Right cardiac atrium (tissue), 5 donors: ENCODE measurements at regions not wholly inside any gene's neighbourhood (a gene's known extent, or its start where the extent isn't known, plus 50 kb on each side); places are given as distances from the start of the nearest gene placed in this dataset.

ENCODE experiments used
- ATAC-seq, 2 donors: fragments of 200-7000 bp; cut with Tn5 transposase; one replicate each; pipeline versions ENCODE4 v1.8.0 to v1.9.1; 2020; ENCODE audit warnings: moderate library complexity in 2 of 2, mild to moderate bottlenecking in 1 of 2
- DNase-seq, 3 donors: peaks; one replicate each; pipeline ENCODE4 v3.0.0-alpha.2; 2020
- H3K27ac ChIP-seq: one replicate; pipeline ENCODE4 v1.5.1; 2013; ENCODE audit warnings: mild to moderate bottlenecking, low read length, control low read depth, moderate library complexity
- H3K27me3 ChIP-seq: one replicate; pipeline ENCODE4 v1.6.1; 2013; ENCODE audit not compliant: control insufficient read depth, insufficient read depth
- H3K4me1 ChIP-seq: one replicate; pipeline ENCODE4 v1.6.1; 2013; ENCODE audit warnings: low read length; ENCODE audit not compliant: control insufficient read depth, insufficient read depth
- H3K4me3 ChIP-seq: one replicate; pipeline ENCODE4 v1.5.1; 2013; ENCODE audit warnings: low read length, control low read depth
- H3K9me3 ChIP-seq: one replicate; pipeline ENCODE4 v1.6.1; 2013; ENCODE audit warnings: low read length; ENCODE audit not compliant: control insufficient read depth
- WGBS: extraction: QIAGEN DNeasy Blood & Tissue Kit; methylation state at CpG from one replicate; pipeline ENCODE4 v1.1.7; 2013; 5-methylcytosine and 5-hydroxymethylcytosine counted together
- intact Hi-C, 4 donors: fragments of 100-400 bp; cut with DNase I; formaldehyde crosslinking; loops; one replicate each; pipeline versions ENCODE4 v1.11.0 to v1.14.0; 2022 to 2023
- donor health status: healthy with polysubstance abuse.
- donor health status: DM: no; HTN: yes; CAD: no.
- donor health status: DM: no; HTN: no; CAD: no.
- donor health status: DM: no; HTN: yes; CAD: no; lungs with severe emphysema.
- donor health status: DM: yes; HTN: yes; CAD: no.

DNA sequence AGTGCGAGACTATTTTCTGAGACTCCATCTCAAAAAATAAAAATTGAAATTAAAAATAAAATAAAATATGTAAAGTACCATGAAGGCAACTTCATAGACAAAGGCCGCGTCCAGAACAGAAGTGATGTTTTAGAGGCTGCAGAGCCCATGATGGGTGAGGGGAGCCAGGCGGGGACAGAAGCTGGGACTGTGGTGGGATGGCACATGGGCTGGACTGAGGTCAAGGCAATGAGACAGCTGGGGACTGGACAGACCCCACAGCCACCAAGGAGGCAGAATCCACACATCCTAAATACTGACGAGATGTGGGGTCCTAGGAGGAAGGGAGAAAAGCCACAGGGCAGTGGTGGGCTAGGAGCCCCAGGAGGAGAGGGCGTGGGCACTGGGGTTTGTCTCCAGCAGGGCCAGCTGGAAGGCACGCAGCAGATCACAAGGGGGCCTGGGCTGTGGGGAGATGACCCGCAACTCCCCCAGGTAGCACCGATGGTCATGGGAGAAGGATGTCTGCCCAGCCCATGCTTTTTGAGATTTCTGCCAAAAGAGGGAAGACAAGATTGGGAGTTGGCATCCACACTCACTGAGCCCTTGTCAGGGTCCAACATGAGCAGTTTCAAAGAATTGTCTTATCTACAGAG, 74.3 kb downstream of the KCNF1 start:
- ATAC-seq (no peak), DNase-seq (no peak)
- no peaks in the 10 kb centered on the region for H3K4me1 ChIP-seq
- H3K27me3 ChIP-seq, result no peaks in the 10 kb centered on the region
- no peak overlapping the region for H3K4me3 ChIP-seq
- WGBS, result 93% methylated on average over 9 of the region's 9 CpGs
- intact Hi-C loops, result no loop called here
- no peak overlapping the region for H3K27ac ChIP-seq
- no peaks in the 10 kb centered on the region for H3K9me3 ChIP-seq

DNA sequence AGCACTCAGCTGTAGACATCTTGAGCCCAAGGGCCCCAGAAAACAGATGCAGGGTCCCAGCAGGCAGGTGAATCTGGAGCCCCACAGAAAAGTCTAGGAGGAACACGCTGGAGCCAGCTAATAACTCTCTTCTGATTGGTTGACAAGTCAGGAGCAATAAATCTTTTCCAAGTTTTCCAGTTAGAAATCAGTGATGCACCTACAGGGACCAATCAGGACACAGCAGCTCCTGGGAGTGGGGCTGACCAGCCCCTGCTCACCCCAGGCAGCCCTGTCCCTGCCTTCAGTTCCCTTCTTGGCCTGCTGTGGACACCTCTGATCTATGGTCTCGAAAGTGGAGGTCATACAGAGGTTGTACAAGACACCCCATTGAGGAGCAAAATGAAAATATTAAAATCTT, 75.7 kb downstream of the KCNF1 start:
- Histone ChIP-seq H3K4me3 (no peak overlapping the region), H3K27ac (no peak overlapping the region), H3K4me1 (no peaks in the 10 kb centered on the region), H3K27me3 (no peaks in the 10 kb centered on the region), H3K9me3 (no peaks in the 10 kb centered on the region)
- intact Hi-C loops, result no loop called here
- no peak for ATAC-seq
- no peak for DNase-seq
- 93% methylated on average over 2 of the region's 2 CpGs for WGBS

DNA sequence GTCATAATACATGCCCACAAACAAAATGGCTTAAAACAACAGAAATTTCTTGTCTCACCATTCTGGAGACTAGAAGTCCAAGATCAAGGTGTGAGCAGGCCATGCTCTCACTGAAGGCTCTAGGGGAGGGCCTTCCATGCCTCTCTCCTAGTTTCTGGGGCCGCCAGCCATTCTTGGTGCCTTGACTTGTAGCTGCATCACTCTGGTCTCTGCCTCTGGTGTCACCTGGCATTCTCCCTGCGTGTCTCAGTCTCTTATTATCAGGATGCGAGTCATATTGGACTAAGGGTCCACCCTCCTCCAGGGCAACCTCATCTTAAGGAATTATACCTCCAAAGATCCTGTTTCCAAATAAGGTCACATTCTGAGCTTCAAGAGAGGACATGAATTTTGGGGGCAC, 76.1 kb downstream of the KCNF1 start:
- no peaks in the 10 kb centered on the region for H3K4me1 ChIP-seq
- ATAC-seq, result no peak
- 92% methylated on average over 3 of the region's 3 CpGs for WGBS
- H3K27me3 ChIP-seq, result no peaks in the 10 kb centered on the region
- no peak overlapping the region for H3K27ac ChIP-seq
- DNase-seq, result no peak
- H3K9me3 ChIP-seq, result no peaks in the 10 kb centered on the region
- intact Hi-C loops, result no loop called here
- no peak overlapping the region for H3K4me3 ChIP-seq

DNA sequence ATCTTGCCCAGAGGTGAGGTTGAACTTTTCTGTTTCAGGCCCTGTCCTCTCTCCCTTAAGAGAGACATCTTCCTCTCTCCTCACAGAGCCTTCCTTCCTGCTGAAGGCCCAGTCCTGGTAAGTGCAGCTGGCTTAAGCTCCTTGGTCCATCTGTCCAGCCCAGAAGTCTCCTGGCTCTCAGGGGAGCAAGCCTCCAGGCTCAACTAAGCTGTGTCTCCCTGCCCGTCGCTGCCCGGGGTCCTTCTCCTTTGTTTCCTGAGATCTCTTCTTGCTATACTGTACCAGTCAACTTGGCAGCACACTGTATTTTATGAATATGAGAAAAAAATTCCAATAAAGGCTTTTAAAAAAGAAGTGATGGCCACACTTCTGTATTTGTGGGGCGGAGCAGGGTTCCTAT, 77.4 kb downstream of the KCNF1 start:
- no peak overlapping the region for H3K4me3 ChIP-seq
- H3K4me1 ChIP-seq, result no peaks in the 10 kb centered on the region
- intact Hi-C loops, result no loop called here
- 92% methylated on average over 4 of the region's 4 CpGs for WGBS
- H3K27me3 ChIP-seq, result no peaks in the 10 kb centered on the region
- no peak for DNase-seq
- H3K27ac ChIP-seq, result no peak overlapping the region
- H3K9me3 ChIP-seq, result no peaks in the 10 kb centered on the region
- ATAC-seq, result no peak

DNA sequence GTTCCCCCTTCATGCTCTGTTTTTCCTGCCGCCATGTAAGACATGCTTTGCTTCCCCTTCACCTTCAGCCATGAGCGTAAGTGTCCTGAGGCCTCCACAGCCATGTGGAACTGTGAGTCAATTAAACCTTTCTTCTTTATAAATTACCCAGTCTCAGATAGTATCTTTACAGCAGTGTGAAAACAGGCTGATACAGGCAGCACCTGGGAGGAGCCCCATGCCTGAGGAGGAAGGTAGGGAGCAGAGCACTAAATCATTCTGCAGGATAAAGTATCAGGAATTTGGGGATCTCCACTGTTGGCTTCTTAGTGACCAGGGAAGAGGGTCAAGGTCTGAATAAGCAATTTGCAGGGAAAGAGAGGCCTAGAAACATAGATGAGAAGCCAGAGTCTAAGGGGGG, 78.0 kb downstream of the KCNF1 start:
- H3K27me3 ChIP-seq, result no peaks in the 10 kb centered on the region
- intact Hi-C loops, result no loop called here
- WGBS, result 98% methylated on average over 2 of the region's 2 CpGs
- H3K4me1 ChIP-seq, result no peaks in the 10 kb centered on the region
- ATAC-seq, result no peak
- no peak overlapping the region for H3K27ac ChIP-seq
- H3K4me3 ChIP-seq, result no peak overlapping the region
- H3K9me3 ChIP-seq, result no peaks in the 10 kb centered on the region
- DNase-seq, result no peak

DNA sequence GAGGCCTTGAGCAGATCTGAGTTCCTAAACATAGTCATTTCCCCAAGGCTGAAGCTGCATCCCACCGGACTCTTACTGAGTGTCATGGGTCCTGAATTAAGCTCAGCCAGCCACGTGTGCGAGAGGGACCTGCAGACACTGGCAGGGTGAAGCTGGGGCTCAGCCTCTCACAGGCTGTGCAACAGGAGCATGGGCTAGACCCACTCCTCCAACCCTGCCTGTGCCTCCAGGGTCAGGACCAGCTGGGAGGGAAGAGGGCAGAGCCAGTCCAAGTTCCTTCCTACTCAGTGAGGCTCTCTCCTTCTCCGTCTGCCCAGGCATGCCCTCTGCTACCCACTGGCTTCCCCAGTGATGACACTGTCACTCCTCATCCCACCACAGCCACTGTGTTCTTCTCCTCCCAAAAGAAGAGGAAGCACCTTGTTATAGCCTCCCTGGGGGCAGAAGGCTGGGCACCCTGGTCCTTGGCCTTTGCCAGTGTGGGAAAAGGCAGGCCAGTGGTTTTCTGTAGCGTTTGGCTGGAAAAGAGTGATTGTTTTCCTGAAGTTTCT, 78.9 kb downstream of the KCNF1 start:
- DNase-seq (no peak), ATAC-seq (no peak)
- intact Hi-C loops, result no loop called here
- Histone ChIP-seq H3K27ac (no peak overlapping the region), H3K4me3 (no peak overlapping the region), H3K4me1 (no peaks in the 10 kb centered on the region), H3K9me3 (no peaks in the 10 kb centered on the region), H3K27me3 (no peaks in the 10 kb centered on the region)
- WGBS, result 84% methylated on average over 5 of the region's 5 CpGs

DNA sequence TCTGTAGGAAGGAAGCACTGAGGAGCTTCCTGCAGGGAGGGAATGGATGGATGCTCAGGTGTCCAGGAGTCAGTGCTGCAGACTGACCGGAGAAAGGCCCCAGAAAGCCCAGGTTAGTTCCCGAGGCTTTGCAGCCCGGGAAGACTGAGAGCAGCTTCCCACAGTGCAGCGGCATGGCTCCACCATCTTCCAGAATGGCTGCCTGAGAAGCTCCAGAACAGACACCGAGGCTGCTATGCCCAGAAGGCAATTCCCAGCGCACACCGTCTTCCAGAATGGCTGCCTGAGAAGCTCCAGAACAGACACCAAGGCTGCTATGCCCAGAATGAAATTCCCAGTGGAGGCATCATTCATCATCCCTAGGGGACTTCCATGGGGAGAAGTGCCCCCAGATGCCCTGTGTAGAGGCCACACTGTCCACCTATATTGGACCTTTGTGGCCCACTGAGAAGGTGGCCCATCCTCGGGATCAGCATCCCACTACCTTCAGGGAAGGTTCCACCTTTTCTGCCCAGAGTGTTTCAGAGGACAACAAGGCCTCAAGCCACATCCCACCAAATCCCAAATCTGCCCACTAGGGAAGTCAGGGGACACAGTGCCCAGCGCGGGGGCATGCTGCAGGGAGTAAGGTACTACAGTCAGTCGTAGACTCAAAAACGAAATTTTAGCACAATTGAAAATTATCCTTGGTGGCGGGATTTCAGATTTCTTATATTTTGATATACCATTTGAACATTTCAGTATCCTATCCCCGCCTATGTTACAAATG, 80.5 kb downstream of the KCNF1 start:
- Histone ChIP-seq H3K4me3 (no peak overlapping the region), H3K4me1 (no peaks in the 10 kb centered on the region), H3K9me3 (no peaks in the 10 kb centered on the region), H3K27ac (no peak overlapping the region), H3K27me3 (no peaks in the 10 kb centered on the region)
- DNase-seq (no peak), ATAC-seq (no peak)
- WGBS, result 85% methylated on average over 14 of the region's 14 CpGs
- intact Hi-C loops, result no loop called here

DNA sequence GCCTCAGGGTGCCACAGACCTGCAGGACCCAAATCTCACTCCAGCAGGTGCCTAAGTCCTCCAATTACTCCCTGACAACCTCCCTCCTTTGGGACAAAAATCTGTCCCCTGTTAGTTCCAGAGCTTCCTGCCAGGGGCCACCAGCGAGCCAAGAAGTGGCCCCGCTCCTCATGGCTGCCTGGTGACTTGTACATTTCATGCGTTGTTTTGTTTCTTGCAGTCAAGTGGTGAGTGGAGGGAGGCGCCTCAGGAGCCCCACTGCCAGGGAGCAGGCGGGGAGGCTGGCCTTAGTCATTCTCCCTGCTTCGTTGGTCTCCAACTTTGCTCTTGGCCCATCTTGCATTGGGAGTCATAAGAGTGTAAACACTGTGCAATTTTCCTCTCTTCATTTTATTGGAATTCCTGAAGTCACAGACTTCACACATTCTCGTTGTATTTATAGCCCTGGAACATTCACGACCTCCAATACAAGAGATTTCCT, 81.3 kb downstream of the KCNF1 start:
- ATAC-seq (no peak), DNase-seq (no peak)
- WGBS, result 57% methylated on average over 8 of the region's 8 CpGs
- Histone ChIP-seq H3K27ac (no peak overlapping the region), H3K4me1 (no peaks in the 10 kb centered on the region), H3K4me3 (no peak overlapping the region), H3K27me3 (no peaks in the 10 kb centered on the region), H3K9me3 (no peaks in the 10 kb centered on the region)
- intact Hi-C loops, result no loop called here

DNA sequence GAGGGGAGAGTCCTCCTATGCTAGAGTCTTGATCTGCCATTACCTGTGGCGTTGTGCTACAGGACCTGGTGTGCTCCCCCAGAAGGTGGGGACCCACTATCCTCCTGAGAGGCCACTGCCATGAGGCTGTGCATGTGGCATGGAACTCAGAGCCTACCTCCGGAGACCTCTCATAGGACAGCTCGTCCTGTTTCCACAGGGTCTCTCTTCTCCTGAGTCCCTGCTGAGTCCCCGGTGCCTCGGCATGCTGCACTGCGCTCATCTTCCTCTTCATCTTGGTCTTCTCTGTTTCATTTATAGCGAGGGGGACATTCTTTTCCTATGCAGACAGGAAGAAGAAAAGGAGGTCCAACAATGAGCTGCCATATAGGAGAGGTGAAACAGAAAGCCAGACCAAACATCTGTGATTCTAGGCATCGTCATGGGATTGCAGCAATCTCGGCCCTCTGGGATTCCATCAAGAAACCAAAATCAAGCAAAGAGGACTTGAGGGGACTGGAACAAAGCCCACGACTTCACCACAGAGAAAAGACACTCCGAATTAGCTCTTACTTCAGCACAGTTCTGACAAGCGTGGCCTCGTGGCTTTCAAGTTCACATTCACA, 83.7 kb downstream of the KCNF1 start:
- 85% methylated on average over 13 of the region's 13 CpGs for WGBS
- no peak for ATAC-seq

DNA sequence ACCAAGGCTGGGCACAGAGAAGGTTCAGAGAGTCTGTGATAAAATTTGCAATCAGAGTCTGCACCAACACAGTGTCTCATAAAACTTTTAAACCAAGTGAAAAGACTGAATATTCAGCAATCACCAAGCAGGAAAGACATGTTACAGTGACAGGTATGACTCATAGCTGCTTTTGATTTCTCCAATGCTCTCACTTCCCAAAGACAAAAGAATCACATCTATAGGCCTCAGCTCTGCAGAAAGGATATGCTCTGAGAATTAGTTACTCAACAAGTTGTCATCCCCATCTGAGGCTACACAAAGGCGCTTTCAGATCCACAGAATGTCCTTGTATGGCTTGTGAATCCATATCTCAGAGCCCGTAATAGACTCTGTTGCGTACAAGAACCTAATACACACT, 92.5 kb downstream of the KCNF1 start:
- ATAC-seq (no peak), DNase-seq (no peak)
- Histone ChIP-seq H3K4me3 (no peak overlapping the region), H3K27ac (no peak overlapping the region), H3K27me3 (no peaks in the 10 kb centered on the region), H3K9me3 (no peaks in the 10 kb centered on the region), H3K4me1 (no peaks in the 10 kb centered on the region)
- intact Hi-C loops, result no loop called here
- WGBS, result 77% methylated on average over 3 of the region's 3 CpGs

More for the DNA sequence above, 83.7 kb downstream of the KCNF1 start:
- no peak overlapping the region for H3K27ac ChIP-seq
- DNase-seq, result no peak
- intact Hi-C loops, result no loop called here
- no peak overlapping the region for H3K4me3 ChIP-seq
- no peaks in the 10 kb centered on the region for H3K27me3 ChIP-seq
- no peaks in the 10 kb centered on the region for H3K4me1 ChIP-seq
- H3K9me3 ChIP-seq, result no peaks in the 10 kb centered on the region

DNA sequence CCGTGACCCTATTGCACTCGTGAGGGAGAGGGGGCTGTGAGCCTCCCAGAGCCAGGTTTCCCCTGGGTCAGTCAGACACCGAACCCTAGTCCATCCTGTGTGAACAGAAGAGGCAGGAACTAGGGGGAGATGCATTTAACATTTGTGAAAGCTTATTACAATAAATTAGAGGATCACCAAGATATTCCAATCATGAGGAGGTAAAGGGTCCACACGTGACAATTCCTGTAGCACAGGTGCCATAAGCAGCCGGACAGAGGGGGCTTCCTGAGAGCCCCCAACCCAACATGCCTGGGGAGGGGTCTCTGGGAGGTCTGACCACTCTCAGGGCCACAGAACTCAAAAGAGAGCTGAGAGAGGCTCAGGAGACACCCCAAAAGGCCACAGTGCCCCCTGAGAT, 93.3 kb downstream of the KCNF1 start:
- Histone ChIP-seq H3K27me3 (no peaks in the 10 kb centered on the region), H3K4me3 (no peak overlapping the region), H3K27ac (no peak overlapping the region), H3K9me3 (no peaks in the 10 kb centered on the region), H3K4me1 (no peaks in the 10 kb centered on the region)
- 85% methylated on average over 5 of the region's 5 CpGs for WGBS
- intact Hi-C loops, result no loop called here
- ATAC-seq, result no peak
- DNase-seq, result no peak
